ENCODE measurements at regions not wholly inside any gene's neighbourhood (a gene's known extent, or its start where the extent isn't known, plus 50 kb on each side); places are given as distances from the start of the nearest gene placed in this dataset.

GRCh38 chr17:53707566-53707965, 115.2 kb upstream of the KIF2B start:
- TF ChIP-seq CTCF (IDR thresholded peaks at IDR 0.05; ENCODE audit: low read depth, low read length, poor library complexity, severe bottlenecking) (no peak), EZH2phosphoT487 (IDR thresholded peaks at IDR 0.05; ENCODE audit: borderline replicate concordance, low read length) (no peak)
